Pancreas (tissue), 10 donors: ENCODE measurements at regions not wholly inside any gene's neighbourhood (a gene's known extent, or its start where the extent isn't known, plus 50 kb on each side); places are given as distances from the start of the nearest gene placed in this dataset.

Experiments used
- ATAC-seq, 4 donors: fragments of 200-7000 bp; cut with Tn5 transposase; one replicate each; pipeline versions ENCODE4 v1.8.0 to v1.9.1; 2020; ENCODE audit warnings: mild to moderate bottlenecking in 4 of 4, moderate library complexity in 4 of 4
- DNase-seq, 6 donors: peaks; one replicate each; pipeline ENCODE4 v3.0.0-alpha.2; 2020
- FAIRE-seq: peaks from 2 replicates; lab custom pipeline; 2012; peaks lifted over from hg19 to GRCh38; lab: Jason Lieb, UNC
- H3K27ac ChIP-seq, 4 donors: fragments of 200-600 bp; sonication (generic); 1 replicate in 3 of 4; 2 replicates in 1 of 4; pipeline versions ENCODE4 v1.5.0 to v1.8.0; 2020
- H3K27me3 ChIP-seq, 4 donors: fragments of 200-600 bp; one replicate each; pipeline ENCODE4 v1.8.0; 2021
- H3K36me3 ChIP-seq, 3 donors: fragments of 200-600 bp; sonication (generic) in 1 of 3; one replicate each; pipeline versions ENCODE4 v1.5.0 to v1.8.0; 2020 to 2021
- H3K4me1 ChIP-seq, 3 donors: fragments of 200-600 bp; one replicate each; pipeline ENCODE4 v1.8.0; 2021
- H3K4me3 ChIP-seq, 4 donors: fragments of 200-600 bp; sonication (generic) in 2 of 4; one replicate each; pipeline versions ENCODE4 v1.5.0 to v1.8.0; 2020 to 2021
- H3K9me3 ChIP-seq, 4 donors: fragments of 200-600 bp; one replicate each; pipeline ENCODE4 v1.8.0; 2021
- WGBS, 2 donors: extraction: QIAGEN DNeasy Blood & Tissue Kit; methylation state at CpG; one replicate each; pipeline ENCODE4 v1.1.7; 2013; 5-methylcytosine and 5-hydroxymethylcytosine counted together
- intact Hi-C, 3 donors: fragments of 100-400 bp; cut with DNase I; formaldehyde crosslinking; loops; one replicate each; pipeline versions ENCODE4 v1.11.1 to v1.14.2; 2022
- TF ChIP-seq, protein P1 (sequence below), 4 donors: fragments of 200-600 bp; sonication (generic) in 3 of 4; IDR thresholded peaks; one replicate each; pipeline versions ENCODE4 v1.5.0 to v1.8.0; 2021; ENCODE audit warnings: antibody characterized with exemption in 4 of 4
- donor health status: healthy with polysubstance abuse.
- donor health status: DM: no; HTN: no; CAD: no; lungs with moderate emphysema.
- donor health status: DM: no; HTN: no; CAD: no.
- donor health status: control.
- donor health status: control.
- donor health status: Bipolar disorder and iron deficiency.
- donor health status: DM: yes; HTN: yes; CAD: no.
- donor health status: DM: no; HTN: no; CAD: no.
- donor health status: DM: no; HTN: no; CAD: no.
- donor health status: DM: yes; HTN: yes; CAD: no.

DNA sequence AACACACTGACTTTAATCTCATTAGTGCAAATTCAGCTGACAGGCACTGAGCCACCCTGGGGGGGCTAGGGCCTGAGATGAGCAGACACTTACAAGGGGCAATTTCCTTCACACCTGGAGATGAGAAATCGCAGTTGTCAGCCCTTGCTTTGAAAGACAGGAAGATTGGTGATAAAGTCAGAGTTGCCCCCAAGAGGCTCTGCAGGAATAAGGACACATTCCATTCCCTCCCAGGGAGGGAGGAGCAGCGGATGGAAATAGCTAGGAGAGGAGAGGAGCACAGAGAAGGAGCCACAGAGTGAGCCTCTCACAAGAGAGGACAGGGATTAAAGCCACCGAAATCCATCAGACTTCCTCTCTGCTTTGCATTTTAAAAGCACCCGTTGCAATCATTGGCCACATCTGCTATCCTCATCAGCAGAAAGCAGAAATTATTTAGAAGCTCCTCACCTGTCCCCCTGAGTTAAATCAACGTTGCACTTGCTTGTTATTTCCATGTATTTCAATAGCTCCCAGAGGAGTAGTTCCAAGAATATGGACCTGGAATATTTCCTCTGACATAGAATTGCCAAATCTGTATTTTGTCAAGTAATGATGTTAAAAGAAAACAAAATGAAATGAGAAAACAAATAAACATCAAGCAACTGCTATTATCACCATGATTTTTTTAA, 213.7 kb downstream of the BARX2 start:
- WGBS, 2 donors, result 25 to 29% methylated on average over 5 of the region's 5 CpGs

GRCh38 chr11:129590030-129590752, 214.5 kb downstream of the BARX2 start:
- no peaks in the 10 kb centered on the region for H3K27me3 ChIP-seq
- intact Hi-C loops, result no loop called here
- 65 to 72% methylated on average over 10 of the region's 10 CpGs for WGBS, 2 donors
- no peak overlapping the region for H3K4me3 ChIP-seq
- TF ChIP-seq, protein P1, sequence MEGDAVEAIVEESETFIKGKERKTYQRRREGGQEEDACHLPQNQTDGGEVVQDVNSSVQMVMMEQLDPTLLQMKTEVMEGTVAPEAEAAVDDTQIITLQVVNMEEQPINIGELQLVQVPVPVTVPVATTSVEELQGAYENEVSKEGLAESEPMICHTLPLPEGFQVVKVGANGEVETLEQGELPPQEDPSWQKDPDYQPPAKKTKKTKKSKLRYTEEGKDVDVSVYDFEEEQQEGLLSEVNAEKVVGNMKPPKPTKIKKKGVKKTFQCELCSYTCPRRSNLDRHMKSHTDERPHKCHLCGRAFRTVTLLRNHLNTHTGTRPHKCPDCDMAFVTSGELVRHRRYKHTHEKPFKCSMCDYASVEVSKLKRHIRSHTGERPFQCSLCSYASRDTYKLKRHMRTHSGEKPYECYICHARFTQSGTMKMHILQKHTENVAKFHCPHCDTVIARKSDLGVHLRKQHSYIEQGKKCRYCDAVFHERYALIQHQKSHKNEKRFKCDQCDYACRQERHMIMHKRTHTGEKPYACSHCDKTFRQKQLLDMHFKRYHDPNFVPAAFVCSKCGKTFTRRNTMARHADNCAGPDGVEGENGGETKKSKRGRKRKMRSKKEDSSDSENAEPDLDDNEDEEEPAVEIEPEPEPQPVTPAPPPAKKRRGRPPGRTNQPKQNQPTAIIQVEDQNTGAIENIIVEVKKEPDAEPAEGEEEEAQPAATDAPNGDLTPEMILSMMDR (IDR thresholded peaks at IDR 0.05), result no peak
- no peak overlapping the region for H3K27ac ChIP-seq
- DNase-seq (no peak), ATAC-seq (no peak), FAIRE-seq (no peak)
- H3K9me3 ChIP-seq, result no peaks in the 10 kb centered on the region
- H3K4me1 ChIP-seq, result no peaks in the 10 kb centered on the region
- H3K36me3 ChIP-seq, result no peaks in the 10 kb centered on the region

More for the DNA sequence above, 213.7 kb downstream of the BARX2 start:
- DNase-seq, result no peak
- Histone ChIP-seq H3K4me1 (no peaks in the 10 kb centered on the region), H3K27ac (no peak overlapping the region), H3K27me3 (no peaks in the 10 kb centered on the region), H3K4me3 (no peak overlapping the region), H3K9me3 (no peaks in the 10 kb centered on the region), H3K36me3 (no peaks in the 10 kb centered on the region)
- FAIRE-seq, result no peak
- TF ChIP-seq, protein P1 (IDR thresholded peaks at IDR 0.05), result no peak
- ATAC-seq, result no peak
- intact Hi-C loops, result no loop called here

GRCh38 chr11:129590753-129591475, 215.3 kb downstream of the BARX2 start:
- DNase-seq (no peak), ATAC-seq (no peak), FAIRE-seq (no peak)
- Histone ChIP-seq H3K27me3 (no peaks in the 10 kb centered on the region), H3K27ac (no peak overlapping the region), H3K4me1 (no peaks in the 10 kb centered on the region), H3K9me3 (no peaks in the 10 kb centered on the region), H3K36me3 (no peaks in the 10 kb centered on the region), H3K4me3 (no peak overlapping the region)
- 74% methylated on average over 9 of the region's 9 CpGs for WGBS, 2 donors
- TF ChIP-seq, protein P1 (IDR thresholded peaks at IDR 0.05), result no peak
- intact Hi-C loops, result no loop called here

- Histone ChIP-seq H3K36me3 (no peaks in the 10 kb centered on the region), H3K4me1 (no peaks in the 10 kb centered on the region), H3K27me3 (no peaks in the 10 kb centered on the region), H3K4me3 (no peak overlapping the region), H3K27ac (no peak overlapping the region), H3K9me3 (no peaks in the 10 kb centered on the region)
- FAIRE-seq (no peak), ATAC-seq (no peak), DNase-seq (no peak)
- intact Hi-C loops, result no loop called here
- WGBS, 2 donors, result 54 to 69% methylated on average over 2 of the region's 2 CpGs
- TF ChIP-seq, protein P1 (IDR thresholded peaks at IDR 0.05), result no peak
Measured at GRCh38 chr11:129591527-129591926, 215.9 kb downstream of the BARX2 start.
